ENCODE measurements at regions not wholly inside any gene's neighbourhood (a gene's known extent, or its start where the extent isn't known, plus 50 kb on each side); places are given as distances from the start of the nearest gene placed in this dataset.

DNA sequence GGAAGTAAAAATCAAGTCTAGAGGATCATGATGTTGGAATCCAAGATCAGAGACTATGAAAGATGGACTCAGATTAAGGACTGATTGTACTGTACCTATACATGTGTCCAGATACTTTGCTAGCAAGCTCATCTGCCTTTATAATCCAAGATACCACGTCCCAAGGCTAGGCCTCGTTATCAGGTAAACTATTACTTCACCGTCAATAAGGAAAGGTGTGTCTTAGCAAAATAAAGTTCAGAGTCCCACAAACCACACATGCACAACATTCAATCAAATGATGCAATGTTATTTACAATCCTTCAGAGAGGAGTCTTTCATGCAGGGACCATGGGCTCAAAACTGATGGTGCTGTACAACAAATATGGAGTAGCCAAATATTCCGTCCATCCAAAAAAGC is 1092.9 kb downstream of the IGSF11 start:
- Histone ChIP-seq H3K9me1 (ENCODE audit: control insufficient read depth, insufficient read depth, low read length) (no peaks in the 10 kb centered on the region), H3K4me2 (ENCODE audit: insufficient read depth, low read length) (no peak overlapping the region), H3K79me2 (ENCODE audit: control insufficient read depth, insufficient read depth, low read length) (no peaks in the 10 kb centered on the region), H3K4me1 (replicated peaks in 1 of 2; ENCODE audit: control insufficient read depth in 2 of 2, insufficient read depth in 2 of 2, low read length in 2 of 2) (no peaks in the 10 kb centered on the region), H4K20me1 (replicated peaks; ENCODE audit: control insufficient read depth, insufficient read depth, low read length) (no peaks in the 10 kb centered on the region), H3K27me3 (ENCODE audit: control insufficient read depth in 2 of 2, insufficient read depth in 2 of 2, low read length in 2 of 2) (no peaks in the 10 kb centered on the region), H3K27ac (ENCODE audit: extremely low read depth, low read depth, low read length) (no peak overlapping the region), H3K4me3 (no peak overlapping the region), H3K9me3 (replicated peaks; ENCODE audit: control insufficient read depth, insufficient read depth, low read depth, low read length) (no peaks in the 10 kb centered on the region), H2AFZ (ENCODE audit: low read depth, low read length) (no peak overlapping the region), H3K9ac (ENCODE audit: insufficient read depth in 1 of 2, low read depth in 2 of 2, low read length in 2 of 2) (no peak overlapping the region), H3K36me3 (ENCODE audit: control insufficient read depth, insufficient read depth, low read length) (no peaks in the 10 kb centered on the region)
- BruUV-seq (replicated peaks): no TSS peak
- ATAC-seq: no peak
- in situ Hi-C loops (cut with MboI) (no loop called here), intact Hi-C loops (cut with micrococcal nuclease) (no loop called here)
- TF ChIP-seq NCOA2 (IDR thresholded peaks at IDR 0.05; ENCODE audit: partially characterized antibody in 2 of 2) (no peak), FOXK2 (conservative IDR thresholded peaks at IDR 0.05 in 1 of 2, IDR thresholded peaks at IDR 0.05 in 1 of 2; ENCODE audit: low read depth in 2 of 2) (no peak), ZFP30 (CRISPR knock-in tag; IDR thresholded peaks at IDR 0.05; ENCODE audit: borderline replicate concordance) (no peak), KDM5B (IDR thresholded peaks at IDR 0.05; ENCODE audit: insufficient replicate concordance, low read depth, low read length) (no peak), CBX1 (IDR thresholded peaks at IDR 0.05; ENCODE audit: low read depth) (no peak), ZNF133 (CRISPR knock-in tag; IDR thresholded peaks at IDR 0.05) (no peak), ZNF551 (CRISPR knock-in tag; IDR thresholded peaks at IDR 0.05) (no peak), MED1 (CRISPR knock-in tag; IDR thresholded peaks at IDR 0.05; ENCODE audit: borderline replicate concordance) (no peak), CCNT2 (IDR thresholded peaks at IDR 0.05; ENCODE audit: borderline replicate concordance, extremely low read depth, insufficient read length, low read depth, low read length) (no peak), ZSCAN32 (CRISPR knock-in tag; IDR thresholded peaks at IDR 0.05) (no peak), THRAP3 (IDR thresholded peaks at IDR 0.05; ENCODE audit: borderline replicate concordance) (no peak), SAFB2 (IDR thresholded peaks at IDR 0.05; ENCODE audit: borderline replicate concordance, low read depth, low read length, severe bottlenecking) (no peak), TEAD4 (IDR thresholded peaks at IDR 0.05; ENCODE audit: low read length) (no peak), TEAD4 (CRISPR knock-in tag; IDR thresholded peaks at IDR 0.05; ENCODE audit: borderline replicate concordance) (no peak)
- TF ChIP-seq, protein P1, sequence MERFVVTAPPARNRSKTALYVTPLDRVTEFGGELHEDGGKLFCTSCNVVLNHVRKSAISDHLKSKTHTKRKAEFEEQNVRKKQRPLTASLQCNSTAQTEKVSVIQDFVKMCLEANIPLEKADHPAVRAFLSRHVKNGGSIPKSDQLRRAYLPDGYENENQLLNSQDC (CRISPR knock-in tag; IDR thresholded peaks at IDR 0.05): no peak
- TF ChIP-seq, protein P2, sequence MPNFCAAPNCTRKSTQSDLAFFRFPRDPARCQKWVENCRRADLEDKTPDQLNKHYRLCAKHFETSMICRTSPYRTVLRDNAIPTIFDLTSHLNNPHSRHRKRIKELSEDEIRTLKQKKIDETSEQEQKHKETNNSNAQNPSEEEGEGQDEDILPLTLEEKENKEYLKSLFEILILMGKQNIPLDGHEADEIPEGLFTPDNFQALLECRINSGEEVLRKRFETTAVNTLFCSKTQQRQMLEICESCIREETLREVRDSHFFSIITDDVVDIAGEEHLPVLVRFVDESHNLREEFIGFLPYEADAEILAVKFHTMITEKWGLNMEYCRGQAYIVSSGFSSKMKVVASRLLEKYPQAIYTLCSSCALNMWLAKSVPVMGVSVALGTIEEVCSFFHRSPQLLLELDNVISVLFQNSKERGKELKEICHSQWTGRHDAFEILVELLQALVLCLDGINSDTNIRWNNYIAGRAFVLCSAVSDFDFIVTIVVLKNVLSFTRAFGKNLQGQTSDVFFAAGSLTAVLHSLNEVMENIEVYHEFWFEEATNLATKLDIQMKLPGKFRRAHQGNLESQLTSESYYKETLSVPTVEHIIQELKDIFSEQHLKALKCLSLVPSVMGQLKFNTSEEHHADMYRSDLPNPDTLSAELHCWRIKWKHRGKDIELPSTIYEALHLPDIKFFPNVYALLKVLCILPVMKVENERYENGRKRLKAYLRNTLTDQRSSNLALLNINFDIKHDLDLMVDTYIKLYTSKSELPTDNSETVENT (CRISPR knock-in tag; IDR thresholded peaks at IDR 0.05): no peak
- TF ChIP-seq, protein P3, sequence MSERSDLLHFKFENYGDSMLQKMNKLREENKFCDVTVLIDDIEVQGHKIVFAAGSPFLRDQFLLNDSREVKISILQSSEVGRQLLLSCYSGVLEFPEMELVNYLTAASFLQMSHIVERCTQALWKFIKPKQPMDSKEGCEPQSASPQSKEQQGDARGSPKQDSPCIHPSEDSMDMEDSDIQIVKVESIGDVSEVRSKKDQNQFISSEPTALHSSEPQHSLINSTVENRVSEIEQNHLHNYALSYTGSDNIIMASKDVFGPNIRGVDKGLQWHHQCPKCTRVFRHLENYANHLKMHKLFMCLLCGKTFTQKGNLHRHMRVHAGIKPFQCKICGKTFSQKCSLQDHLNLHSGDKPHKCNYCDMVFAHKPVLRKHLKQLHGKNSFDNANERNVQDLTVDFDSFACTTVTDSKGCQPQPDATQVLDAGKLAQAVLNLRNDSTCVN (CRISPR knock-in tag; IDR thresholded peaks at IDR 0.05): no peak
- TF ChIP-seq, protein P4, sequence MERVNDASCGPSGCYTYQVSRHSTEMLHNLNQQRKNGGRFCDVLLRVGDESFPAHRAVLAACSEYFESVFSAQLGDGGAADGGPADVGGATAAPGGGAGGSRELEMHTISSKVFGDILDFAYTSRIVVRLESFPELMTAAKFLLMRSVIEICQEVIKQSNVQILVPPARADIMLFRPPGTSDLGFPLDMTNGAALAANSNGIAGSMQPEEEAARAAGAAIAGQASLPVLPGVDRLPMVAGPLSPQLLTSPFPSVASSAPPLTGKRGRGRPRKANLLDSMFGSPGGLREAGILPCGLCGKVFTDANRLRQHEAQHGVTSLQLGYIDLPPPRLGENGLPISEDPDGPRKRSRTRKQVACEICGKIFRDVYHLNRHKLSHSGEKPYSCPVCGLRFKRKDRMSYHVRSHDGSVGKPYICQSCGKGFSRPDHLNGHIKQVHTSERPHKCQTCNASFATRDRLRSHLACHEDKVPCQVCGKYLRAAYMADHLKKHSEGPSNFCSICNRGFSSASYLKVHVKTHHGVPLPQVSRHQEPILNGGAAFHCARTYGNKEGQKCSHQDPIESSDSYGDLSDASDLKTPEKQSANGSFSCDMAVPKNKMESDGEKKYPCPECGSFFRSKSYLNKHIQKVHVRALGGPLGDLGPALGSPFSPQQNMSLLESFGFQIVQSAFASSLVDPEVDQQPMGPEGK (CRISPR knock-in tag; IDR thresholded peaks at IDR 0.05; ENCODE audit: borderline replicate concordance): no peak
- DNase-seq (ENCODE audit: extremely low read depth in 1 of 4, low spot score in 3 of 4): no peak
- POLR2A ChIA-PET: no interaction called here
- no peak for FAIRE-seq
- 2% methylated on average over 4 of the region's 4 CpGs for WGBS (ENCODE audit: insufficient coverage, low coverage, missing lambda C conversion rate)
- CTCF ChIA-PET (ENCODE audit: low intra/inter-chr PET ratio): no interaction called here

Measured in K562 (cell line).